Loucy (cell line): ENCODE measurements at regions not wholly inside any gene's neighbourhood (a gene's known extent, or its start where the extent isn't known, plus 50 kb on each side); places are given as distances from the start of the nearest gene placed in this dataset.

Experiments used
- EZH2phosphoT487 ChIP-seq: fragments of 200-600 bp; IDR thresholded peaks from 2 replicates; pipeline ENCODE4 v1.6.1; 2018; ENCODE audit warnings: antibody characterized with exemption, mild to moderate bottlenecking, moderate library complexity, borderline replicate concordance
- TF ChIP-seq, protein P1 (sequence below): fragments of 200-600 bp; sonication (generic); conservative IDR thresholded peaks from 2 replicates; pipeline ENCODE4 v1.5.1; 2014; ENCODE audit warnings: mild to moderate bottlenecking, antibody characterized with exemption, low read length

DNA sequence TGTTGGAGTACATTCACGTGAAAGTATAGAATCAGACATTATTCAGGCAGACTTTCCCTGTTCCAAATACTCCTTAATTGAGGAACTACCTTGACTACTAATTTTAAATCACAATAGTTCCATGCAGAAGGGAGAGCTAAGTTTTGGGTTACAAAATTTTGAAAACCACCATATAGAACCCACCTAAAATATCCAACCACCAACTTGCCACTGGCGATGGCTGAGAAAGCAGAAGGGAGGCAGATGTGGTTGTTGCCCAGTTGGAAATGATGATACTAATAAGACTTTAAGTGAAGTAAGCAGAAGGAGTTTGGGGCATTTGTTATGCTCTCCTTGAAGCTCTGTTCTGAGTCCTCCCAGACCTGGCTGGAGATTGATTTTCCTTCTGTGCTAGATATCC lies 190.7 kb downstream of the HLX start:
- TF ChIP-seq, protein P1, sequence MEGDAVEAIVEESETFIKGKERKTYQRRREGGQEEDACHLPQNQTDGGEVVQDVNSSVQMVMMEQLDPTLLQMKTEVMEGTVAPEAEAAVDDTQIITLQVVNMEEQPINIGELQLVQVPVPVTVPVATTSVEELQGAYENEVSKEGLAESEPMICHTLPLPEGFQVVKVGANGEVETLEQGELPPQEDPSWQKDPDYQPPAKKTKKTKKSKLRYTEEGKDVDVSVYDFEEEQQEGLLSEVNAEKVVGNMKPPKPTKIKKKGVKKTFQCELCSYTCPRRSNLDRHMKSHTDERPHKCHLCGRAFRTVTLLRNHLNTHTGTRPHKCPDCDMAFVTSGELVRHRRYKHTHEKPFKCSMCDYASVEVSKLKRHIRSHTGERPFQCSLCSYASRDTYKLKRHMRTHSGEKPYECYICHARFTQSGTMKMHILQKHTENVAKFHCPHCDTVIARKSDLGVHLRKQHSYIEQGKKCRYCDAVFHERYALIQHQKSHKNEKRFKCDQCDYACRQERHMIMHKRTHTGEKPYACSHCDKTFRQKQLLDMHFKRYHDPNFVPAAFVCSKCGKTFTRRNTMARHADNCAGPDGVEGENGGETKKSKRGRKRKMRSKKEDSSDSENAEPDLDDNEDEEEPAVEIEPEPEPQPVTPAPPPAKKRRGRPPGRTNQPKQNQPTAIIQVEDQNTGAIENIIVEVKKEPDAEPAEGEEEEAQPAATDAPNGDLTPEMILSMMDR = no peak
- no peak for TF ChIP-seq EZH2phosphoT487
